Stimulated activated CD4-positive, alpha-beta T cell treated with anti-CD3 and anti-CD28 coated beads, Interleukin-15, amount 100 ng/mL, for 1 hour (primary cell): ENCODE measurements at regions not wholly inside any gene's neighbourhood (a gene's known extent, or its start where the extent isn't known, plus 50 kb on each side); places are given as distances from the start of the nearest gene placed in this dataset.

Source experiments
- DNase-seq, 2 donors: peaks; one replicate each; pipeline ENCODE4 v3.0.0-alpha.2; 2020; ENCODE audit warnings: low read depth in 1 of 2, low spot score in 1 of 2

GRCh38 chr19:29395111-29395733 is 130.6 kb upstream of the VSTM2B start:
- DNase-seq = no peak

GRCh38 chr19:29395734-29396414 is 129.9 kb upstream of the VSTM2B start:
- no peak for DNase-seq

GRCh38 chr19:29396925-29397324 is 128.9 kb upstream of the VSTM2B start:
- DNase-seq = no peak

GRCh38 chr19:29397748-29398147 is 128.0 kb upstream of the VSTM2B start:
- DNase-seq = no peak

- no peak for DNase-seq
Observed at GRCh38 chr19:29399804-29400203, 126.0 kb upstream of the VSTM2B start.

- no peak for DNase-seq
Observed at GRCh38 chr19:29400917-29401711, 124.7 kb upstream of the VSTM2B start.

GRCh38 chr19:29401712-29402421 is 123.9 kb upstream of the VSTM2B start:
- DNase-seq = no peak

- DNase-seq = no peak
Observed at GRCh38 chr19:29402563-29402962, 123.2 kb upstream of the VSTM2B start.

GRCh38 chr19:29404015-29404414 is 121.8 kb upstream of the VSTM2B start:
- no peak for DNase-seq

GRCh38 chr19:29404951-29405727 is 120.7 kb upstream of the VSTM2B start:
- no peak for DNase-seq

GRCh38 chr19:29405728-29405995 is 120.1 kb upstream of the VSTM2B start:
- no peak for DNase-seq

GRCh38 chr19:29409076-29409862 is 116.5 kb upstream of the VSTM2B start:
- DNase-seq = no peak

GRCh38 chr19:29410601-29411000 is 115.2 kb upstream of the VSTM2B start:
- no peak for DNase-seq

GRCh38 chr19:29411113-29411581 is 114.6 kb upstream of the VSTM2B start:
- DNase-seq = no peak

GRCh38 chr19:29413435-29413834 is 112.4 kb upstream of the VSTM2B start:
- no peak for DNase-seq

GRCh38 chr19:29415507-29415906 is 110.3 kb upstream of the VSTM2B start:
- no peak for DNase-seq

GRCh38 chr19:29417048-29417447 is 108.7 kb upstream of the VSTM2B start:
- DNase-seq = no peak

- DNase-seq = no peak
Observed at GRCh38 chr19:29418201-29418600, 107.6 kb upstream of the VSTM2B start.

- no peak for DNase-seq
Observed at GRCh38 chr19:29420065-29420464, 105.7 kb upstream of the VSTM2B start.
